ENCODE measurements at regions not wholly inside any gene's neighbourhood (a gene's known extent, or its start where the extent isn't known, plus 50 kb on each side); places are given as distances from the start of the nearest gene placed in this dataset.
A peak's percentile ranks its signal among the peaks of the same experiment; 100 is the strongest.

DNA sequence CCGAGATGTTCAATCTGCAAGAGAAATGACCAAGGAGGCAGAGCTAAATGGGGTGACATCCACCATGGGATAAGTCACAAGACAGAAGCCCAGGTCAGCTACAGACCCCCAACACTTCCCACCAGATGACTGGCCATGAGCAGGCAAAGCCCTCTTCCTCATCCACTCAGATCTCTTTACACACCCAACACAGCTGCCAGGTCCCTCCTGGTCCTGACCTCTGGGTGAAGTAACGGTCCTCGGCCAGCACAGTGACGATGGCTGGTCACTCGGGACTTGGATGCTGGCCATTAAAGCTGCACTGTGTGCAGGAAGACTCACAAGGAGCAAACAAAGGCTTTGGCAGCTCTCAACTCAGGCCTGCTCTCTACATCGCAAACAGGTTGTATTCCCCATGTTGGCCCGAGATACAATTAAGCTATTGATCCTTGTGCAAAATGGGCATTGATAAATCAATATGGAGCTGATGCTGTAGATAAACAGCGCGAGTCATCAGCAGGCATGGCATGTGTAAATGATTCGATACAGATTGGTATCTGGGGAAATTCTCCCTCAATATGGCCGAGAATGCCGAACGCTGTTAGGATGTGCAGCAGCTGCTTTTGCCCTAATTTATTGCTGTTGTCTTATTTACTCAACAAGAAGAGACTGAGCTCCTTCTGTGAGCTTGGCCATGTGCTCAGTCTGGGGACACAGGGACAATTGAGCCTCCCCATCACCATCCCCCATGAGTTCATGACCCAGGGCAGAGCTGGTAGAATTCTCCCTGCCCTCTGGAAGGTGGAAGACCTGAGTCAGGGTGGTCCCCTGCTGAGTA, 98.7 kb downstream of the C5orf15 start:
- no peak for DNase-seq (ENCODE audit: extremely low spot score)
- ChIA-PET POLR2A (no interaction called here), CTCF (interaction anchor here (0.5 to 3.3 kb wide), 15 partner anchors 8 to 449 kb away, joined by 3 to 15 read pairs (median 4); no protein-coding TSS in a partner anchor)
- no peak for TF ChIP-seq LEF1 (IDR thresholded peaks at IDR 0.05; ENCODE audit: borderline replicate concordance)
- no peak for TF ChIP-seq ELF4 (IDR thresholded peaks at IDR 0.05)
- no peak for TF ChIP-seq CTBP1 (IDR thresholded peaks at IDR 0.05; ENCODE audit: borderline replicate concordance)
- no peak for TF ChIP-seq FOXA1 (IDR thresholded peaks at IDR 0.05)
- TF ChIP-seq BHLHE40 (IDR thresholded peaks at IDR 0.05; ENCODE audit: borderline replicate concordance): no peak
- no peak for TF ChIP-seq SUZ12 (IDR thresholded peaks at IDR 0.05)
- TF ChIP-seq NFRKB (IDR thresholded peaks at IDR 0.05): no peak
- TF ChIP-seq, protein P1, sequence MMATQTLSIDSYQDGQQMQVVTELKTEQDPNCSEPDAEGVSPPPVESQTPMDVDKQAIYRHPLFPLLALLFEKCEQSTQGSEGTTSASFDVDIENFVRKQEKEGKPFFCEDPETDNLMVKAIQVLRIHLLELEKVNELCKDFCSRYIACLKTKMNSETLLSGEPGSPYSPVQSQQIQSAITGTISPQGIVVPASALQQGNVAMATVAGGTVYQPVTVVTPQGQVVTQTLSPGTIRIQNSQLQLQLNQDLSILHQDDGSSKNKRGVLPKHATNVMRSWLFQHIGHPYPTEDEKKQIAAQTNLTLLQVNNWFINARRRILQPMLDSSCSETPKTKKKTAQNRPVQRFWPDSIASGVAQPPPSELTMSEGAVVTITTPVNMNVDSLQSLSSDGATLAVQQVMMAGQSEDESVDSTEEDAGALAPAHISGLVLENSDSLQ (IDR thresholded peaks at IDR 0.05): no peak
- TF ChIP-seq ARNT (IDR thresholded peaks at IDR 0.05): no peak

DNA sequence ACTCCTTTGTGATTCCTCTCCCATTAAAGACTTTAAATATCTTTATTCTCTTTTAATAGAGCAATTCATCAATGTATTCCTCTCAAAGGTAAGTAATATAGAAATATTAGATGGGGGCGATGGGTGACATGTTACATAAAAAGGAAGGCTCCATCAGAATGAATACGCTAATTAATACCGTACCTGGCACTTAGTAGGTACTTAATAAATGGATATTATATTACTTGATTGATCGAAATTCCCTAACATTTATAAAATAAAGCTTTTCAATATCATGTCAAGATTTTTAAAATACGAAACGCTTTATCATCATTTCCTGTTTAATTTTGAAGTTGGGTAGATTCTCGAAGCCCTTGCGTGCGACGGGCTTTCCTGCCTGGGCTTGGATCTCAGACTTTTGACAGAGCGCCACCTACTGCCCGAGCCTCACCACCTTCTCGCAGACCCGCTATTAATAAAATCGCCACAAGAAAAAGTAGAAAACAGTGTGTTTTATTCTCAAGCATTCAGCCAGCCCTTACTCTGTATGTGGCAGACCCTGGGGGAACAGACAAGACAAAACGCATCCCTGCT, 99.4 kb downstream of the C5orf15 start:
- CTCF ChIA-PET: interaction anchor here (0.5 to 3.3 kb wide), 13 partner anchors 9 to 448 kb away, joined by 3 to 15 read pairs (median 4); no protein-coding TSS in a partner anchor
- POLR2A ChIA-PET: no interaction called here
- TF ChIP-seq CTBP1 (IDR thresholded peaks at IDR 0.05; ENCODE audit: borderline replicate concordance) (no peak), TARDBP (IDR thresholded peaks at IDR 0.05) (no peak), ARNT (IDR thresholded peaks at IDR 0.05) (peak; percentile 79)
- peak; percentile 77 for DNase-seq (ENCODE audit: extremely low spot score)

DNA sequence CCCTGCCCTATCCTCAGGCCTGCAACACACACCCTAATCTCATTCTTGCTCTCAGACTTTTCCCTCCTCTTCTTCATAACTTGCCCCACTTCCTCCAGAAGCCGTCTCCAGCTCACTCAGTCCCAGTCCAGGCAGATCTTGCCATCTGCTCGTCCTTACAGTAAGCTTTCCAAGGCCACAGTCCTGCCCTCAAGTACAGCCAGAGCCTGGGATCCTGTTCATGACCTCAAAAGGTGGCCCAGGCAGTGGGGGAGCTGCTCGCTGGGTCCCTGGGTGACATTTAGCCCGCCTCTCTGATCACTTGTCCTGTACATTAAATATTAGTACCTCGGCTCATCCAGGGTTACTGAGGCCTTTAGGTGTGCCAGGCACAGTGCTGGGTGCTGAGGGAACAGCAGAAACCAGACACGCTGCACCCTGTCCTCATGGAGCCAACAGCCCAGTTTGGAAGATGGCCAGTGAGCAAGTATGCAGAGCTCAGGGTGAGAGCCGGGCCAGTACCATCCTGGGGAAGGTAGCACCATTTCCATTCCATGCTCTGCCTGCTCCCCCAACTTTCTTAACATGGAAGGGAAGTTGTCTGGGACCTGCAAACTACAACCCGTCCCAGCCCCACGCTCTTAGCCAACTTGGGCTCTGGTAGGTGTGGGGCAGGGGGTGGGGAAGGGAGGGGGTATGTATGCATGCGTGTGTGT, 100.4 kb downstream of the C5orf15 start:
- ChIA-PET POLR2A (no interaction called here), CTCF (interaction anchor here (0.9 to 3.3 kb wide), 7 partner anchors 10 to 447 kb away, joined by 3 to 15 read pairs (median 8); no protein-coding TSS in a partner anchor)
- no peak for DNase-seq (ENCODE audit: extremely low spot score)
- TF ChIP-seq L3MBTL2 (conservative IDR thresholded peaks at IDR 0.05) (no peak), TARDBP (IDR thresholded peaks at IDR 0.05) (no peak)

DNA sequence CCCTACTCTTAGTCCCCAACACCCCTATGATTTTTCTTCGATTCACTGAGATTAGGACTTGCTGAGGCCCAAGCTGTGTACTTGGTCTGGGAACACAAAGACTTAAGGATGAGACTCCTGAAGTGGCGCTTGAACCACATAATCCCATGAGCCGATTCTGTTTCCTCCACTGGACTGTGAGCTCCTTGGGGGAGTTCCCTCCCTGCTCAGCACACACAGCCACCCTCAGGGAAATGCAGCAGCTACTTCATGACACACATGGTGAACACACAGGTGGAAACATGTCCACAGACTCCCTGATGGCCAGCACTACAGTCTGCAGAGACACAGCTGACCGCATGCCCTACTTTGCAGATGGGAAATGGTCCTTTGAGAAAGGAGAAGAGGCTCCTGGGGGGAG, 101.1 kb downstream of the C5orf15 start:
- no peak for DNase-seq (ENCODE audit: extremely low spot score)
- TF ChIP-seq FOXM1 (IDR thresholded peaks at IDR 0.05; ENCODE audit: borderline replicate concordance): no peak
- no peak for TF ChIP-seq ZNF384 (IDR thresholded peaks at IDR 0.05)
- POLR2A ChIA-PET: no interaction called here
- CTCF ChIA-PET: interaction anchor here (1.3 to 3.3 kb wide), 2 partner anchors 15 to 444 kb away, joined by 5 to 15 read pairs; no protein-coding TSS in a partner anchor

DNA sequence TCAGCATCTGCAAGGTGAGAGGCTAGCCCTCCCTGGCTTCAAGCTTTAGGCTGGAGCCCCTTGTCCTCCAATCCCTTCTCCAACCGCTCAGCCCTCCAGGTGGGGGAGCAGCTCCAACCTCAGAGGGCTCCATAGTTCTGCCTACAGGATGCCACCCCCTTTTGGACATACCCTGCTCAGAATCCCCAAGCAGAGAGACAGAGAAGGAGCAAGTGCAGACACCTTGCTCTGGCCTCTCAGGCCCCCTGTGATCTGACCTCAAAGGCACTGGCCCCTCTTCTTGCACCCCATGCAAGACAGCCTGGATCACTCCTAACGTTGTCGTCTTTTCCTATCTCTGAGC, 101.6 kb downstream of the C5orf15 start:
- TF ChIP-seq BHLHE40 (IDR thresholded peaks at IDR 0.05; ENCODE audit: borderline replicate concordance): no peak
- no peak for TF ChIP-seq HDGF (IDR thresholded peaks at IDR 0.05; ENCODE audit: borderline replicate concordance)
- no peak for TF ChIP-seq SUZ12 (IDR thresholded peaks at IDR 0.05)
- no peak for TF ChIP-seq ELF4 (IDR thresholded peaks at IDR 0.05)
- TF ChIP-seq CTBP1 (IDR thresholded peaks at IDR 0.05; ENCODE audit: borderline replicate concordance): no peak
- no peak for TF ChIP-seq LEF1 (IDR thresholded peaks at IDR 0.05; ENCODE audit: borderline replicate concordance)
- no peak for TF ChIP-seq ARNT (IDR thresholded peaks at IDR 0.05)
- TF ChIP-seq FOXK2 (IDR thresholded peaks at IDR 0.05): no peak
- no peak for DNase-seq (ENCODE audit: extremely low spot score)
- CTCF ChIA-PET: interaction anchor here (1.0 to 3.3 kb wide), 4 partner anchors 11 to 444 kb away, joined by 3 to 15 read pairs (median 4); no protein-coding TSS in a partner anchor
- POLR2A ChIA-PET: no interaction called here

DNA sequence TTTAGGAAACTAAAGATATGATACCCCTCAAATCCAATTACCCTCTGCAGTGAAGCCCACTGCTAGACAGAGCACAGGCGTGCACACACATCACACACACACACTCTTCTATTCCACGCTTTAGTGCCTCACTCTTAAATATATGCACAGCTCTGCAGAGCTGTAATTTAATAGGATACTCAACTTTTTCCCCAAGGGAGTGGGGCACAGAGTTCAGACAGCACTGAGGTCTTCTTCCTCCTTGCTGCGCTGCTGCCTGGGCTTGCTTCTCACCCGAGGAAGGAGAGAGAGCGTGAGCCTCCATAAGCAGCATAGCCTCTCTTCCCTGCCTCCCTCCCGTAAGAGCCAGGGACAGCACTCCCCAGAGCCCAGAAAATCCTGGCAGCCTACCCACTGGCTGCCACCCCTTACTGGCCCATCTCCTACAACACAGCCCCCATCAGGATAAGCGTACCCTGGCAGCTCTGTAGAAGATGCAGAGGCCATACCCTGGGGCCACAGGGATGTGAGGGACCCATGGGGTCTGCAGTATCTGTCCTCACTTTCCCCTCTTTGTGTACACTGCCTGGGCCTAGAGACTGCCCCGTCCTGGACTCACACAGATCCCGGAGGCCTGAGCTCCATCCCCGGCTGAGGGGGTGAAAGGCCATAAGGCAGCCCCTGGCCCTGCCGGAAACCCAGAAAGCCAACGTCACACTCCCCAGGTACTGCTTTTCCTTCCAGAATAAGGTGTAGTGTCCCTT, 102.1 kb downstream of the C5orf15 start:
- CTCF ChIA-PET: interaction anchor here (1.0 to 1.3 kb wide), 3 partner anchors 11 to 112 kb away, joined by 3 to 5 read pairs (median 4); no protein-coding TSS in a partner anchor
- POLR2A ChIA-PET: no interaction called here
- TF ChIP-seq CTBP1 (IDR thresholded peaks at IDR 0.05; ENCODE audit: borderline replicate concordance) (no peak), FOXA1 (IDR thresholded peaks at IDR 0.05) (no peak), TARDBP (IDR thresholded peaks at IDR 0.05) (no peak), ELF4 (IDR thresholded peaks at IDR 0.05) (no peak), ARNT (IDR thresholded peaks at IDR 0.05) (no peak), FOXM1 (IDR thresholded peaks at IDR 0.05; ENCODE audit: borderline replicate concordance) (no peak), FOXK2 (IDR thresholded peaks at IDR 0.05) (no peak), HDGF (IDR thresholded peaks at IDR 0.05; ENCODE audit: borderline replicate concordance) (no peak), SUZ12 (IDR thresholded peaks at IDR 0.05) (no peak), ZNF384 (IDR thresholded peaks at IDR 0.05) (no peak), NFRKB (IDR thresholded peaks at IDR 0.05) (no peak), SP1 (IDR thresholded peaks at IDR 0.05) (no peak), L3MBTL2 (conservative IDR thresholded peaks at IDR 0.05) (no peak)
- TF ChIP-seq, protein P1 (IDR thresholded peaks at IDR 0.05): no peak
- no peak for DNase-seq (ENCODE audit: extremely low spot score)

Data from HEK293T (cell line).